GM10248 (cell line): ENCODE measurements at regions not wholly inside any gene's neighbourhood (a gene's known extent, or its start where the extent isn't known, plus 50 kb on each side); places are given as distances from the start of the nearest gene placed in this dataset.
"Not testable (repeated sequence)": the region's sequence is repeated elsewhere in the genome, so short reads cannot be mapped to it uniquely, and the experiment has no call there.

Experiments
- CTCF ChIA-PET: fragments of 300-600 bp; sonication (Branson Sonifier 250); formaldehyde crosslinking; extraction: SDS; loops from one replicate; lab custom pipeline; 2021; ENCODE audit warnings: antibody characterized with exemption; lab: Yijun Ruan, JAX
- POLR2A ChIA-PET: fragments of 350-650 bp; sonication (Branson Sonifier 250); formaldehyde crosslinking; extraction: SDS; loops from one replicate; lab custom pipeline; 2020; ENCODE audit warnings: antibody characterized with exemption; lab: Yijun Ruan, JAX
- DNase-seq: peaks from one replicate; pipeline ENCODE4 v3.0.0; 2012; ENCODE audit errors: extremely low spot score
- CTCF ChIP-seq: IDR thresholded peaks from 2 replicates; pipeline ENCODE4 v1.5.1; 2012; ENCODE audit warnings: mild to moderate bottlenecking, low read depth; ENCODE audit errors: extremely low read depth, missing control alignments, control extremely low read depth

GRCh38 chr6:145147981-145148749 is 587.2 kb downstream of the EPM2A start:
- TF ChIP-seq CTCF, result no peak
- DNase-seq, result no peak
- ChIA-PET POLR2A (no interaction called here), CTCF (interaction anchor here (1.6 kb wide), 1 partner anchor 9 kb away, joined by 3 read pairs; no protein-coding TSS in a partner anchor)

GRCh38 chr6:145148776-145149175 is 586.5 kb downstream of the EPM2A start:
- POLR2A ChIA-PET, result no interaction called here
- no peak for TF ChIP-seq CTCF
- CTCF ChIA-PET, result interaction anchor here (1.6 kb wide), 1 partner anchor 8 kb away, joined by 3 read pairs; no protein-coding TSS in a partner anchor
- no peak for DNase-seq

GRCh38 chr6:145151624-145152023 is 583.7 kb downstream of the EPM2A start:
- ChIA-PET CTCF (no interaction called here), POLR2A (no interaction called here)
- DNase-seq, result no peak
- no peak for TF ChIP-seq CTCF

GRCh38 chr6:145153495-145153894 is 581.8 kb downstream of the EPM2A start:
- ChIA-PET CTCF (no interaction called here), POLR2A (no interaction called here)
- DNase-seq, result no peak
- no peak for TF ChIP-seq CTCF

- no peak for TF ChIP-seq CTCF
- ChIA-PET POLR2A (no interaction called here), CTCF (no interaction called here)
- no peak for DNase-seq
Measured at GRCh38 chr6:145155411-145155810, 579.9 kb downstream of the EPM2A start.

GRCh38 chr6:145155873-145156782 is 579.2 kb downstream of the EPM2A start:
- POLR2A ChIA-PET, result no interaction called here
- no peak for TF ChIP-seq CTCF
- DNase-seq, result no peak
- CTCF ChIA-PET, result interaction anchor here (0.9 kb wide), 1 partner anchor 22 kb away, joined by 3 read pairs; no protein-coding TSS in a partner anchor

GRCh38 chr6:145158636-145159035 is 576.7 kb downstream of the EPM2A start:
- CTCF ChIA-PET, DNase-seq, POLR2A ChIA-PET: not testable (repeated sequence)
